KMS-11 (cell line): ENCODE measurements at regions not wholly inside any gene's neighbourhood (a gene's known extent, or its start where the extent isn't known, plus 50 kb on each side); places are given as distances from the start of the nearest gene placed in this dataset.

Source experiments
- H2AFZ ChIP-seq: fragments of 200-600 bp; sonication (generic); 2 replicates; pipeline ENCODE4 v1.6.1; 2016; ENCODE audit warnings: antibody characterized with exemption, mixed run types, low read depth
- H3K27ac ChIP-seq: fragments of 200-600 bp; sonication (generic); 2 replicates; pipeline ENCODE4 v1.6.1; 2016; ENCODE audit warnings: mild to moderate bottlenecking, mixed run types
- H3K27me3 ChIP-seq: fragments of 200-600 bp; sonication (generic); 2 replicates; pipeline ENCODE4 v1.6.1; 2017; ENCODE audit warnings: mild to moderate bottlenecking, low read depth, mixed run types, moderate library complexity; ENCODE audit not compliant: insufficient read depth
- H3K36me3 ChIP-seq: fragments of 200-600 bp; sonication (generic); 2 replicates; pipeline ENCODE4 v1.6.1; 2017; ENCODE audit warnings: mild to moderate bottlenecking, mixed run types; ENCODE audit not compliant: insufficient read depth
- H3K4me1 ChIP-seq: fragments of 200-600 bp; sonication (generic); 2 replicates; pipeline ENCODE4 v1.6.1; 2016; ENCODE audit warnings: mild to moderate bottlenecking, low read depth, mixed run types; ENCODE audit not compliant: poor library complexity, severe bottlenecking
- H3K4me2 ChIP-seq: fragments of 200-600 bp; sonication (generic); 2 replicates; pipeline ENCODE4 v1.7.0; 2016; ENCODE audit warnings: mild to moderate bottlenecking, mixed run types
- H3K4me3 ChIP-seq: fragments of 200-600 bp; sonication (generic); IDR thresholded peaks from 2 replicates; pipeline ENCODE4 v1.6.1; 2017; ENCODE audit warnings: low read depth, low read length, mixed read lengths; ENCODE audit not compliant: insufficient read depth
- H3K79me2 ChIP-seq: fragments of 200-600 bp; sonication (generic); 2 replicates; pipeline ENCODE4 v1.6.1; 2016; ENCODE audit warnings: low read depth, mixed run types; ENCODE audit not compliant: insufficient read depth
- H3K9ac ChIP-seq: fragments of 200-600 bp; sonication (generic); 2 replicates; pipeline ENCODE4 v1.6.1; 2016; ENCODE audit warnings: mild to moderate bottlenecking, mixed run types
- H4K20me1 ChIP-seq: fragments of 200-600 bp; sonication (generic); 2 replicates; pipeline ENCODE4 v1.6.1; 2016; ENCODE audit warnings: mild to moderate bottlenecking, mixed run types; ENCODE audit not compliant: insufficient read depth
- CTCF ChIP-seq: fragments of 200-600 bp; sonication (generic); conservative IDR thresholded peaks from 2 replicates; pipeline ENCODE4 v1.6.1; 2017; ENCODE audit warnings: low read depth, mild to moderate bottlenecking, antibody characterized with exemption, low read length, moderate library complexity, mixed read lengths

DNA sequence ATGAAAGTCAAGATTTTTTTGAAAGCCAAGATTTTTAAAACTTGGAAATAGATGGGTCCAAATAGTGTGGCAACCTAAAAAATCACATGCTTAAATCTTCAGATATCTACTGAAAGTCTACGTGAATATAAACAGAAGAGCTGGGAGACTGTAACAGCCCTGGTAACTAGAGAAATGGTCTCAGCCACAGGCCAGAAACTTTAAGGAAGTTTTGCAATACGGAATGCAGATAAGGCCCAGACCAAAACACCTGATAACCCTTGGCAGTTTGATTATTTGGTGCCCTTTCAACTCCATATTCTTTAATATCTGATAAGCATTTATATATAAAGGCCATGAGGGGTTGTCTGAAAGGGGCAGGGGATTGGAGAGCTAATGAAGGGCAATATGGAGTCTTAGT, 537.3 kb upstream of the TGFBR2 start:
- no peaks in the 10 kb centered on the region for H3K36me3 ChIP-seq
- no peak overlapping the region for H3K9ac ChIP-seq
- H3K27me3 ChIP-seq: no peaks in the 10 kb centered on the region
- H4K20me1 ChIP-seq: no peaks in the 10 kb centered on the region
- H2AFZ ChIP-seq: no peak overlapping the region
- no peak for TF ChIP-seq CTCF
- no peak overlapping the region for H3K4me2 ChIP-seq
- H3K79me2 ChIP-seq: no peaks in the 10 kb centered on the region
- no peaks in the 10 kb centered on the region for H3K4me1 ChIP-seq
- H3K4me3 ChIP-seq: no peak overlapping the region
- no peak overlapping the region for H3K27ac ChIP-seq

DNA sequence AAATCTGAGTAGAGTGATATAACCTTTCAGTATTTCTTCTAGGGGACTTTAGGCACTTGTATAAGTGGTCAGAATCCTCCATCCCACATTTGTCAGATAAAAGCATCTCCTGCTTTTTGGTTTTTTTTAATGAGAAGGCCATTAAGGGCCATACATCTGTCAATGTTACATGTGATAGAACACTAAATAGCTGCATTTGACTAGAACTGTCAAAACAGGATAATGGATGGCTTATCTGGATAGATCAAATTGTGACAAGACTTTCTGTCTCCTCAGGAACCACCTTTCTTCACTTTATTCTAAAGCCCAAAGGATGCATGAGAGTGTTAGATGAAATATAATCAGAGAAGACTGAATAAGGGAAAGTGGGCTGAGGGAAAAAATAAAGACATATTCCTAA, 533.4 kb upstream of the TGFBR2 start:
- H3K27ac ChIP-seq: no peak overlapping the region
- no peak overlapping the region for H3K4me3 ChIP-seq
- no peaks in the 10 kb centered on the region for H4K20me1 ChIP-seq
- no peak overlapping the region for H2AFZ ChIP-seq
- no peak overlapping the region for H3K9ac ChIP-seq
- no peaks in the 10 kb centered on the region for H3K27me3 ChIP-seq
- no peak for TF ChIP-seq CTCF
- no peaks in the 10 kb centered on the region for H3K4me1 ChIP-seq
- H3K79me2 ChIP-seq: no peaks in the 10 kb centered on the region
- H3K36me3 ChIP-seq: no peaks in the 10 kb centered on the region
- H3K4me2 ChIP-seq: no peak overlapping the region

- no peak overlapping the region for H3K4me2 ChIP-seq
- no peaks in the 10 kb centered on the region for H4K20me1 ChIP-seq
- no peaks in the 10 kb centered on the region for H3K36me3 ChIP-seq
- H2AFZ ChIP-seq: no peak overlapping the region
- no peak overlapping the region for H3K4me3 ChIP-seq
- TF ChIP-seq CTCF: no peak
- H3K27ac ChIP-seq: no peak overlapping the region
- no peak overlapping the region for H3K9ac ChIP-seq
- no peaks in the 10 kb centered on the region for H3K4me1 ChIP-seq
- H3K27me3 ChIP-seq: no peaks in the 10 kb centered on the region
- H3K79me2 ChIP-seq: no peaks in the 10 kb centered on the region
Observed at GRCh38 chr3:30073622-30074021, 532.8 kb upstream of the TGFBR2 start.

GRCh38 chr3:30075514-30075913, 530.9 kb upstream of the TGFBR2 start:
- TF ChIP-seq CTCF: no peak
- H3K27ac ChIP-seq: no peak overlapping the region
- no peak overlapping the region for H2AFZ ChIP-seq
- H3K79me2 ChIP-seq: no peaks in the 10 kb centered on the region
- H3K9ac ChIP-seq: no peak overlapping the region
- no peaks in the 10 kb centered on the region for H3K36me3 ChIP-seq
- no peak overlapping the region for H3K4me3 ChIP-seq
- no peak overlapping the region for H3K4me2 ChIP-seq
- H3K4me1 ChIP-seq: no peaks in the 10 kb centered on the region
- H3K27me3 ChIP-seq: no peaks in the 10 kb centered on the region
- no peaks in the 10 kb centered on the region for H4K20me1 ChIP-seq

DNA sequence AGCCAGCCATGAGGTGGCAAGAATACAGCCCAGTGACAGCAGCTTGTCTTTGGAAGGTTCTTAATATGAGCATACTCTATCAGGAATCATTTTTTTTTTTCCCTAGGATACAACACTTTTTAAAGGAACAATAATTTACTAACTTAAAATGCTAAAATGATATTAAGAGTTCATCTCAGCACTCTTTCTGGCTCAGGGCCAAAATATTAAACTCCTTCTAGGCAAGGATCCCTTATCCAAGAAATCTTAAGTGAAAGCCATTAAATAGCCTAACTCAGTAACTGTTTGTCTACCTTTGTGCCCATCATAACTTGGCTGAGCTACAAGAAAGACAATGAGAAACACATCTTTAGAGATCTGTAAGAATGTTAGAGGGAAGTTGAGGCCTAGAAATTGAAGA, 529.5 kb upstream of the TGFBR2 start:
- H2AFZ ChIP-seq: no peak overlapping the region
- H3K79me2 ChIP-seq: no peaks in the 10 kb centered on the region
- H3K9ac ChIP-seq: no peak overlapping the region
- H3K27me3 ChIP-seq: no peaks in the 10 kb centered on the region
- H3K36me3 ChIP-seq: no peaks in the 10 kb centered on the region
- TF ChIP-seq CTCF: no peak
- H3K4me3 ChIP-seq: no peak overlapping the region
- no peak overlapping the region for H3K27ac ChIP-seq
- no peaks in the 10 kb centered on the region for H3K4me1 ChIP-seq
- no peaks in the 10 kb centered on the region for H4K20me1 ChIP-seq
- H3K4me2 ChIP-seq: no peak overlapping the region
